H1 (cell line): ENCODE measurements at regions not wholly inside any gene's neighbourhood (a gene's known extent, or its start where the extent isn't known, plus 50 kb on each side); places are given as distances from the start of the nearest gene placed in this dataset.

ENCODE experiments used
- HDAC2 ChIP-seq, 2 experiments: fragments of 300-600 bp in 1 of 2; sonication (generic) in 1 of 2; IDR thresholded peaks; 2 replicates each; pipeline ENCODE4 v1.6.1; 2011 to 2012; ENCODE audit warnings: low read depth in 2 of 2, low read length in 2 of 2, mild to moderate bottlenecking in 2 of 2, moderate library complexity in 2 of 2, borderline replicate concordance in 1 of 2, inconsistent platforms in 1 of 2
- JUN ChIP-seq: IDR thresholded peaks from 2 replicates; pipeline ENCODE4 v1.6.1; 2011; ENCODE audit warnings: low read depth, mild to moderate bottlenecking, improper control_type of control experiment, low read length
- SUZ12 ChIP-seq: fragments of 200-600 bp; sonication (generic); IDR thresholded peaks from 2 replicates; pipeline ENCODE4 v1.6.1; 2012; ENCODE audit warnings: mild to moderate bottlenecking, inconsistent platforms, low read length, moderate library complexity, mixed read lengths

GRCh38 chr15:26043018-26043417 lies 179.9 kb upstream of the ATP10A start (continued):
- TF ChIP-seq HDAC2 (IDR thresholded peaks at IDR 0.05; ENCODE audit: borderline replicate concordance in 1 of 2, low read depth in 2 of 2, low read length in 2 of 2) = no peak
- no peak for TF ChIP-seq SUZ12
- TF ChIP-seq JUN = no peak
